B cell (primary cell): ENCODE measurements at regions not wholly inside any gene's neighbourhood (a gene's known extent, or its start where the extent isn't known, plus 50 kb on each side); places are given as distances from the start of the nearest gene placed in this dataset.

ENCODE experiments used
- ATAC-seq: fragments of 200-7000 bp; cut with Tn5 transposase; one replicate; pipeline ENCODE4 v1.10.0; 2021; ENCODE audit warnings: low read depth, mild to moderate bottlenecking, moderate number of reproducible peaks, moderate library complexity
- CTCF ChIA-PET: fragments of 350-600 bp; sonication (Branson Sonifier 250); formaldehyde crosslinking; loops from one replicate; lab custom pipeline; 2021; ENCODE audit warnings: antibody characterized with exemption, inconsistent platforms; lab: Charles Lee
- POLR2A ChIA-PET: fragments of 350-600 bp; sonication (Branson Sonifier 250); formaldehyde crosslinking; loops from one replicate; lab custom pipeline; 2021; ENCODE audit warnings: antibody characterized with exemption; lab: Charles Lee
- DNase-seq: peaks from one replicate; pipeline ENCODE4 v3.0.0; 2013
- H2AFZ ChIP-seq: 2 replicates; pipeline ENCODE4 v1.6.1; 2012; ENCODE audit warnings: mild to moderate bottlenecking, low read depth, low read length; ENCODE audit not compliant: insufficient read depth, poor library complexity, severe bottlenecking
- H3K27ac ChIP-seq, 2 donors: 1 replicate in 1 of 2; 2 replicates in 1 of 2; pipeline ENCODE4 v1.5.1; 2012 to 2013; ENCODE audit warnings: low read length in 2 of 2, mild to moderate bottlenecking in 2 of 2, moderate library complexity in 1 of 2
- H3K27me3 ChIP-seq, 4 experiments: fragments of 200-600 bp in 1 of 4; sonication (generic) in 1 of 4; replicated peaks in 1 of 4; 1 replicate in 2 of 4; 2 replicates in 2 of 4; pipeline versions ENCODE4 v1.6.1 to v1.7.0; 2013 to 2016; ENCODE audit warnings: low read length in 3 of 4, mild to moderate bottlenecking in 2 of 4, mixed read lengths in 1 of 4, moderate library complexity in 1 of 4; ENCODE audit not compliant: insufficient read depth in 4 of 4, control insufficient read depth in 3 of 4; ENCODE audit errors: control extremely low read depth in 1 of 4
- H3K36me3 ChIP-seq, 2 experiments: replicated peaks in 1 of 2; 1 replicate in 1 of 2; 2 replicates in 1 of 2; pipeline versions ENCODE4 v1.6.1 to v1.7.1; 2013; ENCODE audit warnings: low read length in 1 of 2; ENCODE audit not compliant: insufficient read depth in 2 of 2, control insufficient read depth in 1 of 2; ENCODE audit errors: control extremely low read depth in 1 of 2, extremely low read depth in 1 of 2
- H3K4me1 ChIP-seq, 2 donors: fragments of 200-600 bp in 1 of 2; sonication (generic) in 1 of 2; 1 replicate in 1 of 2; 2 replicates in 1 of 2; pipeline versions ENCODE4 v1.5.1 to v1.6.1; 2013 to 2017; ENCODE audit warnings: low read length in 2 of 2; ENCODE audit not compliant: control insufficient read depth in 2 of 2, insufficient read depth in 2 of 2
- H3K4me2 ChIP-seq: replicated peaks from 2 replicates; pipeline ENCODE3; 2012; ENCODE audit warnings: mild to moderate bottlenecking, low read depth, low read length; ENCODE audit not compliant: poor library complexity, severe bottlenecking
- H3K4me3 ChIP-seq, 5 experiments: fragments of 200-600 bp in 1 of 5; sonication (generic) in 1 of 5; 1 replicate in 3 of 5; 2 replicates in 2 of 5; pipeline versions ENCODE4 v1.5.1 to v1.7.0; 2011 to 2016; ENCODE audit warnings: low read length in 4 of 5, mild to moderate bottlenecking in 4 of 5, low read depth in 2 of 5, control low read depth in 1 of 5, moderate library complexity in 1 of 5; ENCODE audit not compliant: insufficient read depth in 1 of 5; ENCODE audit errors: control extremely low read depth in 1 of 5, extremely low read depth in 1 of 5
- H3K79me2 ChIP-seq: fragments of 200-600 bp; sonication (generic); one replicate; pipeline ENCODE4 v1.6.0; 2016; ENCODE audit warnings: low read length; ENCODE audit not compliant: control insufficient read depth, insufficient read depth
- H3K9ac ChIP-seq: fragments of 200-600 bp; sonication (generic); 2 replicates; pipeline ENCODE4 v1.6.1; 2017; ENCODE audit warnings: mild to moderate bottlenecking, low read length, moderate library complexity
- H3K9me3 ChIP-seq, 3 donors: one replicate each; pipeline versions ENCODE4 v1.6.1 to v1.7.1; 2013; ENCODE audit warnings: low read length in 2 of 3; ENCODE audit not compliant: control insufficient read depth in 2 of 3, insufficient read depth in 1 of 3; ENCODE audit errors: control extremely low read depth in 1 of 3
- H4K20me1 ChIP-seq: 2 replicates; pipeline ENCODE4 v1.6.0; 2012; ENCODE audit warnings: mild to moderate bottlenecking, low read length; ENCODE audit not compliant: insufficient read depth, control insufficient read depth, poor library complexity, severe bottlenecking
- H3K27ac Mint-ChIP-seq: one replicate; pipeline ENCODE4 v1.8.0; 2021; ENCODE audit warnings: mixed read lengths
- H3K27me3 Mint-ChIP-seq: one replicate; pipeline ENCODE4 v1.8.0; 2021; ENCODE audit warnings: mixed read lengths
- H3K4me1 Mint-ChIP-seq: one replicate; pipeline ENCODE4 v1.8.0; 2021; ENCODE audit warnings: mixed read lengths
- H3K4me3 Mint-ChIP-seq: one replicate; pipeline ENCODE4 v1.8.0; 2021; ENCODE audit warnings: mixed read lengths
- H3K9me3 Mint-ChIP-seq: one replicate; pipeline ENCODE4 v1.8.0; 2022; ENCODE audit warnings: mixed read lengths; ENCODE audit not compliant: insufficient read depth
- CTCF ChIP-seq: fragments of 200-600 bp; IDR thresholded peaks from one replicate; pipeline ENCODE4 v1.8.0; 2022; ENCODE audit warnings: antibody characterized with exemption, mild to moderate bottlenecking
- EZH2 ChIP-seq: IDR thresholded peaks from 2 replicates; pipeline ENCODE4 v1.6.1; 2012; ENCODE audit warnings: borderline replicate concordance, low read depth, mild to moderate bottlenecking, moderate library complexity, low read length; ENCODE audit not compliant: insufficient read depth, poor library complexity, severe bottlenecking
- WGBS: methylation state at CpG from one replicate; pipeline ENCODE4 v1.1.5; 2013; ENCODE audit warnings: missing lambda C conversion rate; ENCODE audit not compliant: insufficient coverage; 5-methylcytosine and 5-hydroxymethylcytosine counted together
- intact Hi-C: fragments of 100-400 bp; cut with micrococcal nuclease; formaldehyde crosslinking; loops from one replicate; pipeline ENCODE4 v1.10.0; 2022

GRCh38 chr5:2265341-2265740, 382.6 kb upstream of the IRX4 start:
- Histone ChIP-seq H3K9me3 (peaks cover 0 to 30% (median 0%) of the 10 kb centered on the region in 3 donors), H4K20me1 (no peaks in the 10 kb centered on the region), H2AFZ (no peak overlapping the region), H3K9ac (no peak overlapping the region), H3K4me3 (no peak overlapping the region), H3K27ac (no peak overlapping the region), H3K27me3 (no peaks in the 10 kb centered on the region), H3K36me3 (no peaks in the 10 kb centered on the region), H3K4me1 (no peaks in the 10 kb centered on the region), H3K4me2 (no peak overlapping the region), H3K79me2 (no peaks in the 10 kb centered on the region)
- no peaks in the 10 kb centered on the region for H3K27me3 Mint-ChIP-seq
- H3K9me3 Mint-ChIP-seq: peaks cover 2% of the 10 kb centered on the region
- intact Hi-C loops: no loop called here
- H3K4me3 Mint-ChIP-seq: no peak overlapping the region
- ATAC-seq (no peak), DNase-seq (no peak)
- no peak overlapping the region for H3K27ac Mint-ChIP-seq
- TF ChIP-seq EZH2 (no peak), CTCF (no peak)
- no CpG with 5 or more reads among the region's 11 CpGs for WGBS
- ChIA-PET POLR2A (no interaction called here), CTCF (no interaction called here)
- no peaks in the 10 kb centered on the region for H3K4me1 Mint-ChIP-seq

- Mint-ChIP-seq H3K27me3 (no peaks in the 10 kb centered on the region), H3K9me3 (peaks cover 2% of the 10 kb centered on the region), H3K4me3 (no peak overlapping the region), H3K4me1 (no peaks in the 10 kb centered on the region), H3K27ac (no peak overlapping the region)
- POLR2A ChIA-PET: no interaction called here
- Histone ChIP-seq H3K4me2 (no peak overlapping the region), H3K36me3 (no peaks in the 10 kb centered on the region), H3K4me1 (no peaks in the 10 kb centered on the region), H3K79me2 (no peaks in the 10 kb centered on the region), H3K9me3 (peaks cover 0 to 26% (median 0%) of the 10 kb centered on the region in 3 donors), H2AFZ (no peak overlapping the region), H3K27me3 (no peaks in the 10 kb centered on the region), H3K27ac (no peak overlapping the region), H4K20me1 (no peaks in the 10 kb centered on the region), H3K9ac (no peak overlapping the region), H3K4me3 (no peak overlapping the region)
- intact Hi-C loops: no loop called here
- 89% methylated on average over 11 of the region's 12 CpGs for WGBS
- no peak for DNase-seq
- TF ChIP-seq CTCF: no peak
- TF ChIP-seq EZH2: no peak
- ATAC-seq: no peak
- CTCF ChIA-PET: no interaction called here
Observed at GRCh38 chr5:2263763-2264162, 381.0 kb upstream of the IRX4 start.
